ENCODE measurements at regions not wholly inside any gene's neighbourhood (a gene's known extent, or its start where the extent isn't known, plus 50 kb on each side); places are given as distances from the start of the nearest gene placed in this dataset.

DNA sequence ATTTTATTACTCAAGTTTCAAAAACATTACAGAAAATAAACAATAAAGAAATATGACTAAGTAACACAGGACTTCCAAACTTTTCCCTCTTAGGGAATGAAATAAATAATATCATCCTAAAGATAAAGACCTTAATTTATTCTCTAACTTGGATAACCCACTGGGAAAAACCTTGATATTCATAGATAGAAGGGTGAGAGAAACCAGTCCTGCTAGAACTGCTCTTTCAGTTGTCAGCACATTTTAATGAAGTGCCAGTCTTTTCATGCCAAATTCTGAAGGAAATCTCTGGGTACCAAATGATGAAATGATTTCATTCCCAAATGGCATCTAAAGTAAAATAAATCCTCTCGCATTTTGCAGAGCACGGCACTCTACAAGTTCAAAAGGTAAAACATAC is 114.5 kb upstream of the SMIM30 start:
- no peaks in the 10 kb centered on the region for H3K9me3 ChIP-seq
- H3K4me2 ChIP-seq, result no peak overlapping the region
- ChIA-PET POLR2A (no interaction called here), CTCF (no interaction called here)
- H3K4me3 ChIP-seq, result no peak overlapping the region
- TF ChIP-seq RCOR1 (IDR thresholded peaks at IDR 0.05; ENCODE audit: low read depth, low read length), result no peak
- DNase-seq (ENCODE audit: low read depth in 1 of 2, low spot score in 1 of 2), result no peak
- no peak overlapping the region for H3K27ac ChIP-seq
- WGBS (ENCODE audit: missing lambda C conversion rate), result 52% methylated on average over 2 of the region's 2 CpGs
- H3K4me1 ChIP-seq, result no peaks in the 10 kb centered on the region
- FAIRE-seq, result no peak
- ATAC-seq, result no peak

DNA sequence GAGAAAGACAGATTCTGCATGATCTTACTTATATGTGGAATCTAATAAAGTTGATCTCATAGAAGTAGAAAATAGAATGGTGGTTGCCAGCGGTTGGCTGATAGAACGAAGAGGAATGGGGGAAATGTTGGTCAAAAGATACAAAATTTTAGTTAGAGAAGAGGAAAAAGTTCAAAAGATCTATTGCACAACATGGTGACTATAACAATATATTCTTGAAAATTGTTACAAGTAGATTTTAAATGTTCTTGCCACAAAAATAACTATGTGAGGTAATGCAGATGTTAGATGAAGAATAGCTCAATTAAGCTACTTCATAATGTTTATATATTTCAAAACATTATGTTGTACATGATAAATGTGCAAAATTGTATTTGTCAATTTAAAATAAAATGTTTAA is 112.3 kb upstream of the SMIM30 start:
- H3K9me3 ChIP-seq, result no peaks in the 10 kb centered on the region
- POLR2A ChIA-PET, result no interaction called here
- CTCF ChIA-PET, result no interaction called here
- no peaks in the 10 kb centered on the region for H3K4me1 ChIP-seq
- no peak overlapping the region for H3K4me3 ChIP-seq
- WGBS (ENCODE audit: missing lambda C conversion rate), result 11% methylated on average over 2 of the region's 2 CpGs
- ATAC-seq, result no peak
- no peak for FAIRE-seq
- H3K27ac ChIP-seq, result no peak overlapping the region
- TF ChIP-seq NFE2L2 (conservative IDR thresholded peaks at IDR 0.05; ENCODE audit: low read length) (no peak), POLR2A (IDR thresholded peaks at IDR 0.05; ENCODE audit: low read length) (no peak), SREBF2 (IDR thresholded peaks at IDR 0.05) (no peak), FOSB (CRISPR knock-in tag; IDR thresholded peaks at IDR 0.05) (no peak), ZSCAN20 (CRISPR knock-in tag; IDR thresholded peaks at IDR 0.05) (no peak)
- no peak for DNase-seq (ENCODE audit: low read depth in 1 of 2, low spot score in 1 of 2)
- H3K4me2 ChIP-seq, result no peak overlapping the region

DNA sequence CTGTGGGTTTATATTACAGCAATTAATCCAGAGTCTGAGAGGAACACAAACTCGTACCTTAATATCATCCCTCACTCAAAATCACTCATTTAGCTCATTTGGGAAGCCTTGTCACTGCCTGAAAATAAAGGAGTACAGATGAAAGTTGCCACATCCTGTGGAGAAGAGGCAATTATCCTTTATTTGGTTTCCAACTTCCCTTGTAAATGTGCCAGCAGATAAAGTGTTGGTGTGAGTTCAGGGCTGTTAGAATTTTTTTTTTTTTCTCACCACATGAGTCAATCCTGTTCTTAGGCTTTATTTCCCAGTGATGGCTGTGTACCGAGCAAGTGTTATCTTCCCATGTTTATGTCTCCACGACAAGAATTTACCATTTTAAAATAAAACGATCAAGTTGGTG is 99.0 kb upstream of the SMIM30 start:
- ATAC-seq (no peak), FAIRE-seq (no peak), DNase-seq (ENCODE audit: low read depth in 1 of 2, low spot score in 1 of 2) (no peak)
- no peak overlapping the region for H3K27ac ChIP-seq
- no peak overlapping the region for H3K4me3 ChIP-seq
- TF ChIP-seq CBX2 (IDR thresholded peaks at IDR 0.05; ENCODE audit: borderline replicate concordance, low read depth) (no peak), BHLHE40 (IDR thresholded peaks at IDR 0.05; ENCODE audit: low read depth, low read length) (no peak), POLR2A (IDR thresholded peaks at IDR 0.05; ENCODE audit: low read length) (no peak), JUN (IDR thresholded peaks at IDR 0.05) (no peak), HOXB5 (CRISPR knock-in tag; IDR thresholded peaks at IDR 0.05) (no peak), CHD2 (IDR thresholded peaks at IDR 0.05; ENCODE audit: low read length, partially characterized antibody) (no peak), ZFP36 (IDR thresholded peaks at IDR 0.05; ENCODE audit: borderline replicate concordance, partially characterized antibody) (no peak), RAD21 (conservative IDR thresholded peaks at IDR 0.05 in 1 of 2, IDR thresholded peaks at IDR 0.05 in 1 of 2) (no peak), PHF8 (IDR thresholded peaks at IDR 0.05; ENCODE audit: borderline replicate concordance, low read depth) (no peak), RCOR1 (IDR thresholded peaks at IDR 0.05; ENCODE audit: low read depth, low read length) (no peak)
- TF ChIP-seq, protein P1, sequence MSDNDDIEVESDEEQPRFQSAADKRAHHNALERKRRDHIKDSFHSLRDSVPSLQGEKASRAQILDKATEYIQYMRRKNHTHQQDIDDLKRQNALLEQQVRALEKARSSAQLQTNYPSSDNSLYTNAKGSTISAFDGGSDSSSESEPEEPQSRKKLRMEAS (IDR thresholded peaks at IDR 0.05), result no peak
- H3K4me1 ChIP-seq, result no peaks in the 10 kb centered on the region
- WGBS (ENCODE audit: missing lambda C conversion rate), result 3% methylated on average over 4 of the region's 4 CpGs
- ChIA-PET CTCF (interaction anchor here (0.7 kb wide), 1 partner anchor 59 kb away, joined by 3 read pairs; no protein-coding TSS in a partner anchor), POLR2A (no interaction called here)
- H3K9me3 ChIP-seq, result no peaks in the 10 kb centered on the region
- no peak overlapping the region for H3K4me2 ChIP-seq

DNA sequence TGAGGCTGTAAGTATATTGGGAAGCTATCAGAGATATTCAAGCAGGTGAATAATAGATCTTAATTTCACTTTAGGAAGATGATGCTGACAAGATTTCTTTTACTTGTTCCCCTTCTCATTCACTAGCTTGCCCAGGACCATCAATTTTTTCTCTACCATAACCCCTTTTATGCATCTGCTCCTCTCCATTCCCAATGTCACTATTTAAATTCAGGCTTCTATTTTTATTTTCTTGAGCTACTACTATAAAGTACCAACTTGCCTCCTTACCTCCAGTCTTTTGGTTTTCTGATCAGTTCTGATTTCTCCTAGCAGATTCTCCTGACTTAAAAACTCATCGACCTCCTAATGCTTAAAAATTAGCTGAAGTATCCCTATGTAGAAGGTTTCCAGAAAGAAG is 97.7 kb upstream of the SMIM30 start:
- FAIRE-seq (no peak), ATAC-seq (no peak), DNase-seq (ENCODE audit: low read depth in 1 of 2, low spot score in 1 of 2) (no peak)
- H3K27ac ChIP-seq, result no peak overlapping the region
- 4% methylated on average over 1 of the region's 1 CpG for WGBS (ENCODE audit: missing lambda C conversion rate)
- no peaks in the 10 kb centered on the region for H3K9me3 ChIP-seq
- CTCF ChIA-PET, result no interaction called here
- POLR2A ChIA-PET, result no interaction called here
- no peak for TF ChIP-seq POLR2A (IDR thresholded peaks at IDR 0.05; ENCODE audit: low read length)
- no peak for TF ChIP-seq EHF (CRISPR knock-in tag; IDR thresholded peaks at IDR 0.05)
- no peak for TF ChIP-seq MAFK (IDR thresholded peaks at IDR 0.05; ENCODE audit: partially characterized antibody)
- no peak for TF ChIP-seq NFE2L2 (conservative IDR thresholded peaks at IDR 0.05; ENCODE audit: low read length)
- TF ChIP-seq CBX8 (IDR thresholded peaks at IDR 0.05), result no peak
- TF ChIP-seq, protein P2, sequence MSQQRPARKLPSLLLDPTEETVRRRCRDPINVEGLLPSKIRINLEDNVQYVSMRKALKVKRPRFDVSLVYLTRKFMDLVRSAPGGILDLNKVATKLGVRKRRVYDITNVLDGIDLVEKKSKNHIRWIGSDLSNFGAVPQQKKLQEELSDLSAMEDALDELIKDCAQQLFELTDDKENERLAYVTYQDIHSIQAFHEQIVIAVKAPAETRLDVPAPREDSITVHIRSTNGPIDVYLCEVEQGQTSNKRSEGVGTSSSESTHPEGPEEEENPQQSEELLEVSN (IDR thresholded peaks at IDR 0.05; ENCODE audit: borderline replicate concordance, low read depth), result no peak
- TF ChIP-seq ZSCAN20 (CRISPR knock-in tag; IDR thresholded peaks at IDR 0.05), result no peak
- no peak for TF ChIP-seq RFX5 (IDR thresholded peaks at IDR 0.05)
- no peak for TF ChIP-seq ESRRA (IDR thresholded peaks at IDR 0.05; ENCODE audit: borderline replicate concordance, low read length)
- TF ChIP-seq NR3C1 (IDR thresholded peaks at IDR 0.05), result no peak
- no peak for TF ChIP-seq HEYL (CRISPR knock-in tag; IDR thresholded peaks at IDR 0.05)
- no peak for TF ChIP-seq RARB (CRISPR knock-in tag; IDR thresholded peaks at IDR 0.05)
- TF ChIP-seq, protein P3, sequence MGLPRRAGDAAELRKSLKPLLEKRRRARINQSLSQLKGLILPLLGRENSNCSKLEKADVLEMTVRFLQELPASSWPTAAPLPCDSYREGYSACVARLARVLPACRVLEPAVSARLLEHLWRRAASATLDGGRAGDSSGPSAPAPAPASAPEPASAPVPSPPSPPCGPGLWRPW (IDR thresholded peaks at IDR 0.05), result no peak
- TF ChIP-seq RNF2 (IDR thresholded peaks at IDR 0.05; ENCODE audit: borderline replicate concordance, low read depth), result no peak
- no peaks in the 10 kb centered on the region for H3K4me1 ChIP-seq
- H3K4me3 ChIP-seq, result no peak overlapping the region
- H3K4me2 ChIP-seq, result no peak overlapping the region

Measured in A549 (cell line).